ENCODE measurements at regions not wholly inside any gene's neighbourhood (a gene's known extent, or its start where the extent isn't known, plus 50 kb on each side); places are given as distances from the start of the nearest gene placed in this dataset.

DNA sequence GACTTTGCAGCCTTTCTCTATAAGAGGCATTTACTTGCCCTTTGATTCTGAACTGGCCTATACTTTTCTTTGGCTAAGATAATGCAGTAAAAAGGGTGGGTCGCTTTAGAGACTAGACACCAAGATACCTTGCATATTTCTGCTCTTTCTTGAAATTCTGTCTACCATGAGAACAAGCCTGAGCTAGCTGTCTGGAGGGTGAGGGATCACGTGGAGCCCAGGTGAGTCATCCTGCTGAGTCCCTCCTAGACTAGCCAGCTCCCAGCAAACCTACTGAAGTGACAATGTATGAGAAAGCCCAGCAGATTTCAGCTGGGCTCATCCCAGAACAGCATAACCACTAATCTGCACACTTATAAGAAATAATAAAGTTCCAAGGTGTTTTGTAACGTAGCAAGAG, 408.0 kb upstream of the KAZN start:
- H3K9ac ChIP-seq (ENCODE audit: low read length), result no peak overlapping the region
- 89% methylated on average over 1 of the region's 3 CpGs for WGBS (ENCODE audit: insufficient coverage)
- no peaks in the 10 kb centered on the region for H3K79me2 ChIP-seq (ENCODE audit: control insufficient read depth, insufficient read depth, low read length)
- H3K9me3 ChIP-seq (ENCODE audit: control extremely low read depth in 1 of 3, control insufficient read depth in 2 of 3, insufficient read depth in 1 of 3, low read length in 2 of 3), result no peaks in the 10 kb centered on the region
- DNase-seq (no peak), ATAC-seq (ENCODE audit: low read depth) (no peak)
- H3K27ac Mint-ChIP-seq, result no peak overlapping the region
- no peaks in the 10 kb centered on the region for H3K9me3 Mint-ChIP-seq (ENCODE audit: insufficient read depth)
- no peak overlapping the region for H3K4me3 ChIP-seq (ENCODE audit: control extremely low read depth in 1 of 5, extremely low read depth in 1 of 5, insufficient read depth in 1 of 5, low read depth in 2 of 5, low read length in 4 of 5)
- no peaks in the 10 kb centered on the region for H3K27me3 ChIP-seq (replicated peaks in 1 of 4; ENCODE audit: control extremely low read depth in 1 of 4, control insufficient read depth in 3 of 4, insufficient read depth in 4 of 4, low read length in 3 of 4)
- CTCF ChIA-PET, result no interaction called here
- no peak overlapping the region for H3K4me2 ChIP-seq (replicated peaks; ENCODE audit: low read depth, low read length, poor library complexity, severe bottlenecking)
- H3K36me3 ChIP-seq (replicated peaks in 1 of 2; ENCODE audit: control extremely low read depth in 1 of 2, control insufficient read depth in 1 of 2, extremely low read depth in 1 of 2, insufficient read depth in 2 of 2, low read length in 1 of 2), result no peaks in the 10 kb centered on the region
- POLR2A ChIA-PET, result no interaction called here
- no peaks in the 10 kb centered on the region for H3K4me1 ChIP-seq (ENCODE audit: control insufficient read depth in 2 of 2, insufficient read depth in 2 of 2, low read length in 2 of 2)
- intact Hi-C loops (cut with micrococcal nuclease), result no loop called here
- no peak overlapping the region for H3K27ac ChIP-seq (ENCODE audit: low read length in 2 of 2)
- no peaks in the 10 kb centered on the region for H3K4me1 Mint-ChIP-seq
- peaks cover 15% of the 10 kb centered on the region for H3K27me3 Mint-ChIP-seq
- H2AFZ ChIP-seq (ENCODE audit: insufficient read depth, low read depth, low read length, poor library complexity, severe bottlenecking), result no peak overlapping the region
- H4K20me1 ChIP-seq (ENCODE audit: control insufficient read depth, insufficient read depth, low read length, poor library complexity, severe bottlenecking), result no peaks in the 10 kb centered on the region
- H3K4me3 Mint-ChIP-seq, result no peak overlapping the region
- TF ChIP-seq, protein P1, sequence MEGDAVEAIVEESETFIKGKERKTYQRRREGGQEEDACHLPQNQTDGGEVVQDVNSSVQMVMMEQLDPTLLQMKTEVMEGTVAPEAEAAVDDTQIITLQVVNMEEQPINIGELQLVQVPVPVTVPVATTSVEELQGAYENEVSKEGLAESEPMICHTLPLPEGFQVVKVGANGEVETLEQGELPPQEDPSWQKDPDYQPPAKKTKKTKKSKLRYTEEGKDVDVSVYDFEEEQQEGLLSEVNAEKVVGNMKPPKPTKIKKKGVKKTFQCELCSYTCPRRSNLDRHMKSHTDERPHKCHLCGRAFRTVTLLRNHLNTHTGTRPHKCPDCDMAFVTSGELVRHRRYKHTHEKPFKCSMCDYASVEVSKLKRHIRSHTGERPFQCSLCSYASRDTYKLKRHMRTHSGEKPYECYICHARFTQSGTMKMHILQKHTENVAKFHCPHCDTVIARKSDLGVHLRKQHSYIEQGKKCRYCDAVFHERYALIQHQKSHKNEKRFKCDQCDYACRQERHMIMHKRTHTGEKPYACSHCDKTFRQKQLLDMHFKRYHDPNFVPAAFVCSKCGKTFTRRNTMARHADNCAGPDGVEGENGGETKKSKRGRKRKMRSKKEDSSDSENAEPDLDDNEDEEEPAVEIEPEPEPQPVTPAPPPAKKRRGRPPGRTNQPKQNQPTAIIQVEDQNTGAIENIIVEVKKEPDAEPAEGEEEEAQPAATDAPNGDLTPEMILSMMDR (IDR thresholded peaks at IDR 0.05), result no peak
- no peak for TF ChIP-seq EZH2 (IDR thresholded peaks at IDR 0.05; ENCODE audit: borderline replicate concordance, insufficient read depth, low read depth, low read length, poor library complexity, severe bottlenecking)

DNA sequence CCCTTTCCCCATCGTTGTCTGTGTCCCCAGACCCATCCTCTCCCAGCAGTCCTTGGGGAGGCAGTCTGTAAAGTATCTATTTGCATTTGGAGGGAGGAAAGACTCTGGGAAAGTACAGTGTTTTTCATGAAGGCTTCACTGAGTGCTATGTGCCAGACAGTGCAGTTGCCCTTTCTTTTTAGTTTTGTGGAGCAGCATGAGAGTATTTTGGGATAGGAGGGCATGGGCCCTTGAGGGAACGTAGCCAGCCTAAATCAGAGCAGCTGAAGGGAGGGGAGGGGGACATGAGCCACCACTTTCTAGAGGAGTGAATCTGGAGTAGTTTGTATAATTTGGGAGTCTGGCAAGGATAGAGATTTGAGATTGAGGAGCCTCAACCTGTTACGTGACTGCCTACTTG, 404.0 kb upstream of the KAZN start:
- H3K27ac Mint-ChIP-seq, result no peak overlapping the region
- H3K4me3 ChIP-seq (ENCODE audit: control extremely low read depth in 1 of 5, extremely low read depth in 1 of 5, insufficient read depth in 1 of 5, low read depth in 2 of 5, low read length in 4 of 5), result no peak overlapping the region
- no peak overlapping the region for H3K4me3 Mint-ChIP-seq
- 97% methylated on average over 2 of the region's 3 CpGs for WGBS (ENCODE audit: insufficient coverage)
- H3K4me2 ChIP-seq (replicated peaks; ENCODE audit: low read depth, low read length, poor library complexity, severe bottlenecking), result no peak overlapping the region
- no peak for DNase-seq
- intact Hi-C loops (cut with micrococcal nuclease), result no loop called here
- no peak for ATAC-seq (ENCODE audit: low read depth)
- TF ChIP-seq EZH2 (IDR thresholded peaks at IDR 0.05; ENCODE audit: borderline replicate concordance, insufficient read depth, low read depth, low read length, poor library complexity, severe bottlenecking), result no peak
- TF ChIP-seq, protein P1 (IDR thresholded peaks at IDR 0.05), result no peak
- ChIA-PET POLR2A (no interaction called here), CTCF (no interaction called here)
- H3K9ac ChIP-seq (ENCODE audit: low read length), result no peak overlapping the region
- no peaks in the 10 kb centered on the region for H3K9me3 Mint-ChIP-seq (ENCODE audit: insufficient read depth)
- no peak overlapping the region for H2AFZ ChIP-seq (ENCODE audit: insufficient read depth, low read depth, low read length, poor library complexity, severe bottlenecking)
- peaks cover 9% of the 10 kb centered on the region for H3K27me3 Mint-ChIP-seq
- no peaks in the 10 kb centered on the region for H3K79me2 ChIP-seq (ENCODE audit: control insufficient read depth, insufficient read depth, low read length)
- H3K9me3 ChIP-seq (ENCODE audit: control extremely low read depth in 1 of 3, control insufficient read depth in 2 of 3, insufficient read depth in 1 of 3, low read length in 2 of 3), result no peaks in the 10 kb centered on the region
- H3K27me3 ChIP-seq (replicated peaks in 1 of 4; ENCODE audit: control extremely low read depth in 1 of 4, control insufficient read depth in 3 of 4, insufficient read depth in 4 of 4, low read length in 3 of 4), result peaks cover 0 to 3% (median 0%) of the 10 kb centered on the region in 4 experiments
- H3K36me3 ChIP-seq (replicated peaks in 1 of 2; ENCODE audit: control extremely low read depth in 1 of 2, control insufficient read depth in 1 of 2, extremely low read depth in 1 of 2, insufficient read depth in 2 of 2, low read length in 1 of 2), result no peaks in the 10 kb centered on the region
- no peak overlapping the region for H3K27ac ChIP-seq (ENCODE audit: low read length in 2 of 2)
- H4K20me1 ChIP-seq (ENCODE audit: control insufficient read depth, insufficient read depth, low read length, poor library complexity, severe bottlenecking), result no peaks in the 10 kb centered on the region
- H3K4me1 ChIP-seq (ENCODE audit: control insufficient read depth in 2 of 2, insufficient read depth in 2 of 2, low read length in 2 of 2), result no peaks in the 10 kb centered on the region
- H3K4me1 Mint-ChIP-seq, result no peaks in the 10 kb centered on the region

All from B cell (primary cell).